Urinary bladder (tissue), 3 donors: ENCODE measurements at regions not wholly inside any gene's neighbourhood (a gene's known extent, or its start where the extent isn't known, plus 50 kb on each side); places are given as distances from the start of the nearest gene placed in this dataset.

ENCODE experiments used
- DNase-seq: peaks from one replicate; pipeline ENCODE4 v3.0.0-alpha.2; 2015; ENCODE audit errors: extremely low spot score
- H3K27ac ChIP-seq: one replicate; pipeline ENCODE4 v1.5.1; 2013; ENCODE audit warnings: low read depth, mild to moderate bottlenecking, moderate library complexity
- H3K36me3 ChIP-seq: one replicate; pipeline ENCODE4 v1.6.1; 2013; ENCODE audit warnings: mild to moderate bottlenecking, moderate library complexity; ENCODE audit not compliant: insufficient read depth
- H3K4me1 ChIP-seq: one replicate; pipeline ENCODE4 v1.6.1; 2013; ENCODE audit warnings: mild to moderate bottlenecking, moderate library complexity; ENCODE audit not compliant: insufficient read depth
- H3K4me3 ChIP-seq: one replicate; pipeline ENCODE4 v1.5.1; 2013; ENCODE audit warnings: low read depth, low read length
- WGBS: extraction: QIAGEN DNeasy Blood & Tissue Kit; methylation state at CpG from one replicate; pipeline ENCODE4 v1.1.7; 2013; 5-methylcytosine and 5-hydroxymethylcytosine counted together
- donor health status: healthy with polysubstance abuse.
- donor health status: healthy.

GRCh38 chr1:59083946-59084865 lies 212.7 kb upstream of the FGGY start:
- WGBS, result 33% methylated on average over 9 of the region's 9 CpGs
- Histone ChIP-seq H3K36me3 (no peaks in the 10 kb centered on the region), H3K4me3 (no peak overlapping the region), H3K4me1 (no peaks in the 10 kb centered on the region), H3K27ac (no peak overlapping the region)
- DNase-seq, result no peak

GRCh38 chr1:59085101-59085500 lies 211.8 kb upstream of the FGGY start:
- no peak overlapping the region for H3K4me3 ChIP-seq

GRCh38 chr1:59089036-59089798 lies 207.7 kb upstream of the FGGY start:
- Histone ChIP-seq H3K4me1 (no peaks in the 10 kb centered on the region), H3K36me3 (no peaks in the 10 kb centered on the region), H3K27ac (no peak overlapping the region), H3K4me3 (no peak overlapping the region)
- WGBS, result 91% methylated on average over 4 of the region's 4 CpGs
- DNase-seq, result no peak

More at GRCh38 chr1:59085101-59085500, 211.8 kb upstream of the FGGY start:
- DNase-seq, result no peak
- Histone ChIP-seq H3K36me3 (no peaks in the 10 kb centered on the region), H3K27ac (no peak overlapping the region), H3K4me1 (no peaks in the 10 kb centered on the region)
- WGBS, result 97% methylated on average over 3 of the region's 3 CpGs

GRCh38 chr1:59089922-59090457 lies 206.9 kb upstream of the FGGY start:
- WGBS, result 79% methylated on average over 4 of the region's 4 CpGs
- Histone ChIP-seq H3K4me3 (no peak overlapping the region), H3K4me1 (no peaks in the 10 kb centered on the region), H3K36me3 (no peaks in the 10 kb centered on the region), H3K27ac (no peak overlapping the region)
- no peak for DNase-seq

DNA sequence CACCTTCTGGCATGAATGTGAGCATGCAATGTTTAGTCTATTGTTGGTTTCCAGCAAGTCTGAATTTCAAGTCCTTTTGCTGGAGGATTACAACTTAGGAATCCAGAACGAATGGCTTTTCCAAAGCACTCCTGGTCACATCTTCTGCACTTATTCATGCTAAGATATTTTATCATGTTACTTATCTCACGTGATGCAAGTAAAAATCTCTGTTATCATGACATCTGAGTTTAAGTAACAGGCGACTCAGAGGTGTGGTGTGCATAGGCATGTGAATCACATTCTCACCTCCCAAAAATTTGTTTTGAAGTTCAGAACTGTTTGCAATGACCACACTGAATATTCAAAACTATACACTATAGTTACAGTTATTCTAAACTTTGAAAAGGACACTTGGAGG lies 204.8 kb upstream of the FGGY start:
- H3K27ac ChIP-seq, result no peak overlapping the region
- H3K36me3 ChIP-seq, result no peaks in the 10 kb centered on the region
- 60% methylated on average over 3 of the region's 3 CpGs for WGBS
- DNase-seq, result no peak
- H3K4me3 ChIP-seq, result no peak overlapping the region
- H3K4me1 ChIP-seq, result no peaks in the 10 kb centered on the region

DNA sequence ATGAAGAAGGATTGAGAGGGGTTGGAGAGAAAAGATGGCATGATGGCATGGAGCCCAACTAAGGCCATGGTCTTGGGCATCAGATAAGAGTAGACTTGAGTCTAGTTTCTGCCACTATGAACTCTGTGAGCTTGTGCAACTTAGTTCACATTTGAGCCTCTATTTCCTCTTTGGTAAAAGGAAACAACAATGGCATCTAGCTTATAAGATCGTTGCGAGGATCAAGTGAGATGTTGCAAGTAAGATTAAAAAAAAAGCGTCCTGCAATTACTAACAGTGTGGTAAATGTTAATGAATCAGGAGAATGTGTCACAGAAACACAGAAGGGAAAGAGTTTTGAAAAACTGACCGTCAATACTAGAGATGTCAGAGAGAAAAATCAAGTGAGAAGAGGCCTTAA lies 202.9 kb upstream of the FGGY start:
- Histone ChIP-seq H3K4me1 (no peaks in the 10 kb centered on the region), H3K27ac (no peak overlapping the region), H3K36me3 (no peaks in the 10 kb centered on the region), H3K4me3 (no peak overlapping the region)
- WGBS, result 86% methylated on average over 4 of the region's 4 CpGs
- no peak for DNase-seq

DNA sequence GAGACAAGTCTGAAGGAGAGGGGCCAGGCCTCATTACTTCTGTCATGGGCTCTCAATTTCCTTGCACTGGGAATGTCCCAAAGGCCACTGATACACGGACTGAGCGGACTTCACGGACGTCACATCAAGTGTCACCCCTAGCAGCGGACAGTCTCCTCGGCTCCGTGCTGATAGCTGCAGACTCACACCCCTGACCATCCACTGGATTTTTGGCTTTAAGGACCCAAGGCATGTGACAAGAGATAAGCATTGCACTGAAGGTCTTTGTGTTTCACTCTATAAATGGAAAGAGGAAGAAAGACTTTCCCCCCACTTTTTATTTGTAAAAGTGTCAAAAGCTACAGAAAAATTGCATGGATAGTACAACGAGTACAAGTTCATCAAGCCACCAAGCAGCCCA lies 200.4 kb upstream of the FGGY start:
- Histone ChIP-seq H3K27ac (no peak overlapping the region), H3K36me3 (no peaks in the 10 kb centered on the region), H3K4me3 (no peak overlapping the region), H3K4me1 (no peaks in the 10 kb centered on the region)
- DNase-seq, result no peak
- 83% methylated on average over 8 of the region's 8 CpGs for WGBS

DNA sequence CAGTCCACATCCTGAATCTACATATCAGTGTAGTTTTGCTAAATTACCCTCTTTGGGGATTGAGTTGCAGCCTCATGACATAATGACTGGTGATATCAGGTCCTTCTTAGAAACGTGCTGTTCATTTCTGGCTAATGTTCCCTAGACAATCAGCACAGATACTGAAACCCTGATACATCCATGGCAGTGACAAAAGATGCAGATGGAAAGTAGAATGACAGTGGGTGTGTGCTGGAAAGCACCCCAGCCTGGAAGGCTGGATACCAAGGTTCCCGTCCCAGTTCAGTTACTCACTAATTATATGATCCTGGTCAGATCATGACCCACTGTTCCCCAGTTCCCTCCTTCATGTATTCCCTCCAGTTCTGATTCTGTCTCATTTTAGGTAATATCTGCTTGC lies 198.2 kb upstream of the FGGY start:
- Histone ChIP-seq H3K36me3 (no peaks in the 10 kb centered on the region), H3K4me3 (no peak overlapping the region), H3K4me1 (no peaks in the 10 kb centered on the region), H3K27ac (no peak overlapping the region)
- DNase-seq, result no peak
- 66% methylated on average over 2 of the region's 2 CpGs for WGBS

DNA sequence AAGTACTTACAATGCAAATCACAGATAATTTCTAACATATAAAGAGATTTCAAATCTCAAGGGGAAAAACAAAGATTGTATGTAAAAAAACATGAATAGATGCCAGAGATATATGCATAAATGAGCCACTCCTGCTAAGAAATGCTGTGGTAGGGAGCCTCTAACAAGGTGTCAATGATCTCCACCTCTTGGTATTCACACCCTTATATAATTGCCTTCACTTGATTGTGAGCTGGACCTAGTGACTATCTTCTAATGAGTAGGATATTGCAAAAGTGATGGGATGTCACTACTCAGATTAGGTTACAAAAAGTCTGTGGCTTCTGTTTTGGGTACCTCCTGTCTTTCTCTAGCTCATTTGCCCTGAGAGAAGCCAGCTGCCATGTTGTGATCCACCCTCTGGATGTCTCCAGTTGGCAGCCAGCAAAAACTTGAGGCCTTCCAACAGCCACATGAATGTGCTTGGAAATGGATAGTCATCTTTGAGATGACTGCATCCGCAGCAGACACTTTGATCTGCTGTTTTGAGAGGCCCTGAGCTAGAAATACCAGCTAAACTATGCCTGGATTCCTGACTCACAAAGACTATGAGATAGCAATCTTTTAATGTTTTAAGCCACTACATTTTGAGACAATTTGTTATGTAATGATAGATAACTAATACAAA lies 196.1 kb upstream of the FGGY start:
- Histone ChIP-seq H3K4me3 (no peak overlapping the region), H3K27ac (no peak overlapping the region), H3K4me1 (no peaks in the 10 kb centered on the region), H3K36me3 (no peaks in the 10 kb centered on the region)
- 83% methylated on average over 1 of the region's 1 CpG for WGBS
- DNase-seq, result no peak

DNA sequence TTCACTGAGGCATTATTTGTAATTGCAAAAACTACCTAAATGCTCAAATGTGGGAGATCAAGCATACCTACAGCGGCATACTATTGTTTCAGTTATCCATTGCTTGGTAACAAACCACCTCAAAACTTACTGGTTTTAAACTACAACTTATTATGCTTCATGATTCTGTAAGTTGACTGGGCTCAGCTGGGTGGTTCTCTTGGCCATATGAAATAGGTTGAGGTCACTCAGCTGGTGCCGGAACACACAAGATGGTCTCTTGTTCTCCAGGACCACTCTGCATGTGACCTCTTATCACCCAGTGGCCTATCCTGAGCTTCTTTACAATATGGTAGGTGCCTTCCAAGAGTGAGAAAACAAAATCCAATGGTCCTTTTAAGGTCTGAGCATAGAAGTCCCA lies 195.4 kb upstream of the FGGY start:
- Histone ChIP-seq H3K36me3 (no peaks in the 10 kb centered on the region), H3K4me3 (no peak overlapping the region), H3K27ac (no peak overlapping the region), H3K4me1 (no peaks in the 10 kb centered on the region)
- DNase-seq, result no peak
- WGBS, result 50% methylated on average over 2 of the region's 2 CpGs

GRCh38 chr1:59103457-59103856 lies 193.4 kb upstream of the FGGY start:
- no peak overlapping the region for H3K27ac ChIP-seq
- no peaks in the 10 kb centered on the region for H3K4me1 ChIP-seq
- DNase-seq, result no peak
- WGBS, result 92% methylated on average over 4 of the region's 4 CpGs
- no peak overlapping the region for H3K4me3 ChIP-seq
- H3K36me3 ChIP-seq, result no peaks in the 10 kb centered on the region

GRCh38 chr1:59104191-59104760 lies 192.6 kb upstream of the FGGY start:
- no peak overlapping the region for H3K27ac ChIP-seq
- H3K36me3 ChIP-seq, result no peaks in the 10 kb centered on the region
- H3K4me3 ChIP-seq, result no peak overlapping the region
- 74% methylated on average over 4 of the region's 4 CpGs for WGBS
- no peaks in the 10 kb centered on the region for H3K4me1 ChIP-seq
- DNase-seq, result no peak
